ENCODE measurements at regions not wholly inside any gene's neighbourhood (a gene's known extent, or its start where the extent isn't known, plus 50 kb on each side); places are given as distances from the start of the nearest gene placed in this dataset.

- no peaks in the 10 kb centered on the region for H3K4me1 ChIP-seq (ENCODE audit: insufficient read depth, low read length)
- no peak overlapping the region for H3K27ac ChIP-seq (ENCODE audit: low read depth, low read length)
- H4K20me1 ChIP-seq (ENCODE audit: insufficient read depth, low read length), result no peaks in the 10 kb centered on the region
- H3K27me3 ChIP-seq (ENCODE audit: insufficient read depth, low read length), result no peaks in the 10 kb centered on the region
- no peaks in the 10 kb centered on the region for H3K36me3 ChIP-seq (ENCODE audit: insufficient read depth, low read length)
- no peak overlapping the region for H3K4me3 ChIP-seq (ENCODE audit: insufficient read depth, low read length)
- H3K9me3 ChIP-seq (ENCODE audit: low read depth, low read length), result peaks cover 4% of the 10 kb centered on the region
- no peak for DNase-seq (ENCODE audit: insufficient read length, low spot score, missing footprints)
- H3K79me2 ChIP-seq (ENCODE audit: insufficient read depth, low read length), result no peaks in the 10 kb centered on the region
- TF ChIP-seq, protein P1, sequence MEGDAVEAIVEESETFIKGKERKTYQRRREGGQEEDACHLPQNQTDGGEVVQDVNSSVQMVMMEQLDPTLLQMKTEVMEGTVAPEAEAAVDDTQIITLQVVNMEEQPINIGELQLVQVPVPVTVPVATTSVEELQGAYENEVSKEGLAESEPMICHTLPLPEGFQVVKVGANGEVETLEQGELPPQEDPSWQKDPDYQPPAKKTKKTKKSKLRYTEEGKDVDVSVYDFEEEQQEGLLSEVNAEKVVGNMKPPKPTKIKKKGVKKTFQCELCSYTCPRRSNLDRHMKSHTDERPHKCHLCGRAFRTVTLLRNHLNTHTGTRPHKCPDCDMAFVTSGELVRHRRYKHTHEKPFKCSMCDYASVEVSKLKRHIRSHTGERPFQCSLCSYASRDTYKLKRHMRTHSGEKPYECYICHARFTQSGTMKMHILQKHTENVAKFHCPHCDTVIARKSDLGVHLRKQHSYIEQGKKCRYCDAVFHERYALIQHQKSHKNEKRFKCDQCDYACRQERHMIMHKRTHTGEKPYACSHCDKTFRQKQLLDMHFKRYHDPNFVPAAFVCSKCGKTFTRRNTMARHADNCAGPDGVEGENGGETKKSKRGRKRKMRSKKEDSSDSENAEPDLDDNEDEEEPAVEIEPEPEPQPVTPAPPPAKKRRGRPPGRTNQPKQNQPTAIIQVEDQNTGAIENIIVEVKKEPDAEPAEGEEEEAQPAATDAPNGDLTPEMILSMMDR (IDR thresholded peaks at IDR 0.05; ENCODE audit: extremely low read depth, low read depth, low read length), result no peak
- no peak overlapping the region for H2AFZ ChIP-seq (ENCODE audit: low read length)
- no peak overlapping the region for H3K4me2 ChIP-seq (ENCODE audit: insufficient read depth, low read length)
Observed at GRCh38 chr4:161133586-161134276, 1030.1 kb downstream of the FSTL5 start.

DNA sequence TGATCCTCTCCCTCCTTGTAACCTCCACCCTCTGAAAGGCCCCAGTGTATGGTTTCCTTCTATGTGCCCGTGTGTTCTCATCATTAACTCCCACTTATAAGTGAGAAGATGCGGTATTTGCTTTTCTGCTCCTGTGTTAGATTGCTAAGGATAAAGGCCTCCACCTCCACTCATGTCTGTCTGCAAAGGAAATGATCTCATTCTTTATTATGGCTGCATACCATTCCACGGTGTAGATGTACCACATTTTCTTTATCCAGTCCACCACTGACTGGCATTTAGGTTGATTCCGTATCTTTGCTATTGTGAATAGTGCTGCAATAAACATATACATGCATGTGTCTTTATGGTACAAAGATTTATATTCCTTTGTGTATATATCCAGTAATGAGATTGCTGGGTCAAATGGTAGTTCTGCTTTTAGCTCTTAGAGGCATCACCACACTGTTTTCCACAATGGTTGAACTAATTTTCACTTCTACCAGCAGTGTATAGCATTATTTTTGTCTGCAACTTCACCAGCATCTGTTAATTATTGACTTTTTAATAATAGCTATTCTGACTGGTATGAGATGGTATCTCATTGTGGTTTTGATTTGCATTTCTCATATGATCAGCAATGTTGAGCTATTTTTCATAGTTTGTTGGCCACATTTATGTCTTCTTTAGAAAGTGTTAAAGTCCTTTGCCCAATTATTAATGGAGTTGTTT, 1030.9 kb downstream of the FSTL5 start:
- TF ChIP-seq, protein P1 (IDR thresholded peaks at IDR 0.05; ENCODE audit: extremely low read depth, low read depth, low read length), result no peak
- no peak for DNase-seq (ENCODE audit: insufficient read length, low spot score, missing footprints)
- Histone ChIP-seq H3K36me3 (ENCODE audit: insufficient read depth, low read length) (no peaks in the 10 kb centered on the region), H3K79me2 (ENCODE audit: insufficient read depth, low read length) (no peaks in the 10 kb centered on the region), H3K4me3 (ENCODE audit: insufficient read depth, low read length) (no peak overlapping the region), H3K4me2 (ENCODE audit: insufficient read depth, low read length) (no peak overlapping the region), H3K27me3 (ENCODE audit: insufficient read depth, low read length) (no peaks in the 10 kb centered on the region), H4K20me1 (ENCODE audit: insufficient read depth, low read length) (no peaks in the 10 kb centered on the region), H3K9me3 (ENCODE audit: low read depth, low read length) (peaks cover 4% of the 10 kb centered on the region), H3K4me1 (ENCODE audit: insufficient read depth, low read length) (no peaks in the 10 kb centered on the region), H3K27ac (ENCODE audit: low read depth, low read length) (no peak overlapping the region), H2AFZ (ENCODE audit: low read length) (no peak overlapping the region)

- Histone ChIP-seq H3K36me3 (ENCODE audit: insufficient read depth, low read length) (no peaks in the 10 kb centered on the region), H2AFZ (ENCODE audit: low read length) (no peak overlapping the region), H3K4me2 (ENCODE audit: insufficient read depth, low read length) (no peak overlapping the region), H3K79me2 (ENCODE audit: insufficient read depth, low read length) (no peaks in the 10 kb centered on the region), H3K4me1 (ENCODE audit: insufficient read depth, low read length) (no peaks in the 10 kb centered on the region), H3K4me3 (ENCODE audit: insufficient read depth, low read length) (no peak overlapping the region), H3K9me3 (ENCODE audit: low read depth, low read length) (no peaks in the 10 kb centered on the region), H3K27me3 (ENCODE audit: insufficient read depth, low read length) (no peaks in the 10 kb centered on the region), H3K27ac (ENCODE audit: low read depth, low read length) (no peak overlapping the region), H4K20me1 (ENCODE audit: insufficient read depth, low read length) (no peaks in the 10 kb centered on the region)
- DNase-seq (ENCODE audit: insufficient read length, low spot score, missing footprints), result no peak
- TF ChIP-seq, protein P1 (IDR thresholded peaks at IDR 0.05; ENCODE audit: extremely low read depth, low read depth, low read length), result no peak
Observed at GRCh38 chr4:161121451-161121850, 1042.3 kb downstream of the FSTL5 start.

GRCh38 chr4:161101881-161102280, 1061.9 kb downstream of the FSTL5 start:
- Histone ChIP-seq H2AFZ (ENCODE audit: low read length) (no peak overlapping the region), H3K4me1 (ENCODE audit: insufficient read depth, low read length) (no peaks in the 10 kb centered on the region), H3K9me3 (ENCODE audit: low read depth, low read length) (no peaks in the 10 kb centered on the region), H3K79me2 (ENCODE audit: insufficient read depth, low read length) (no peaks in the 10 kb centered on the region), H3K4me2 (ENCODE audit: insufficient read depth, low read length) (no peak overlapping the region), H3K4me3 (ENCODE audit: insufficient read depth, low read length) (no peak overlapping the region), H3K27me3 (ENCODE audit: insufficient read depth, low read length) (no peaks in the 10 kb centered on the region), H3K27ac (ENCODE audit: low read depth, low read length) (no peak overlapping the region), H4K20me1 (ENCODE audit: insufficient read depth, low read length) (no peaks in the 10 kb centered on the region), H3K36me3 (ENCODE audit: insufficient read depth, low read length) (no peaks in the 10 kb centered on the region)
- TF ChIP-seq, protein P1 (IDR thresholded peaks at IDR 0.05; ENCODE audit: extremely low read depth, low read depth, low read length), result no peak
- peak; percentile 61 for DNase-seq (ENCODE audit: insufficient read length, low spot score, missing footprints)
